Thyroid gland (tissue), 4 donors: ENCODE measurements at regions not wholly inside any gene's neighbourhood (a gene's known extent, or its start where the extent isn't known, plus 50 kb on each side); places are given as distances from the start of the nearest gene placed in this dataset.

Source experiments
- POLR2A ChIP-seq, 2 donors: fragments of 450-650 bp; IDR thresholded peaks; one replicate each; pipeline ENCODE4 v1.6.1; 2017; ENCODE audit warnings: antibody characterized with exemption in 2 of 2, mild to moderate bottlenecking in 2 of 2, moderate library complexity in 1 of 2
- TF ChIP-seq, protein P1 (sequence below), 6 experiments: fragments of 200-600 bp in 3 of 6; fragments of 450-650 bp in 3 of 6; sonication (generic) in 3 of 6; IDR thresholded peaks; one replicate each; pipeline ENCODE4 v1.5.1; 2016 to 2019; ENCODE audit warnings: antibody characterized with exemption in 6 of 6, mild to moderate bottlenecking in 2 of 6, inconsistent platforms in 1 of 6, moderate library complexity in 1 of 6

DNA sequence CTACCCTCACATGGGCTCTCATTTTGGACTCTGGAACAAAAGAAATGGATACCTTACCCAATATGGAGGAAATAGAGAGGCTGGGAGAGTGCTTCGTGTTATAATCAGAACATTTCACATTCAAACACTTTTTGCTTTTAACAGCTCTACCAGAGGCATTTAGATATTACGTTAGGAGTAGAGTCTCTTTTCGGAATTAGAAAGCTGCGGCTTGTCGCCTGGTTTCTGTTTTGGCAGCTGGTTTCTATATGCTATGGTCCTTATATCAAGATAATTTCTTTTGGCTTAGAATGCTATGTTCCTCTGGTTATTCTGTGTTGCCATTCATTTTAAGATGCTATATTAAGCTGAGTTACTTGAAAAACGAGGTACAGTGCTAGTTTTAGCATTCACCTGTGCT lies 392.8 kb upstream of the GALNT5 start:
- TF ChIP-seq, protein P1, sequence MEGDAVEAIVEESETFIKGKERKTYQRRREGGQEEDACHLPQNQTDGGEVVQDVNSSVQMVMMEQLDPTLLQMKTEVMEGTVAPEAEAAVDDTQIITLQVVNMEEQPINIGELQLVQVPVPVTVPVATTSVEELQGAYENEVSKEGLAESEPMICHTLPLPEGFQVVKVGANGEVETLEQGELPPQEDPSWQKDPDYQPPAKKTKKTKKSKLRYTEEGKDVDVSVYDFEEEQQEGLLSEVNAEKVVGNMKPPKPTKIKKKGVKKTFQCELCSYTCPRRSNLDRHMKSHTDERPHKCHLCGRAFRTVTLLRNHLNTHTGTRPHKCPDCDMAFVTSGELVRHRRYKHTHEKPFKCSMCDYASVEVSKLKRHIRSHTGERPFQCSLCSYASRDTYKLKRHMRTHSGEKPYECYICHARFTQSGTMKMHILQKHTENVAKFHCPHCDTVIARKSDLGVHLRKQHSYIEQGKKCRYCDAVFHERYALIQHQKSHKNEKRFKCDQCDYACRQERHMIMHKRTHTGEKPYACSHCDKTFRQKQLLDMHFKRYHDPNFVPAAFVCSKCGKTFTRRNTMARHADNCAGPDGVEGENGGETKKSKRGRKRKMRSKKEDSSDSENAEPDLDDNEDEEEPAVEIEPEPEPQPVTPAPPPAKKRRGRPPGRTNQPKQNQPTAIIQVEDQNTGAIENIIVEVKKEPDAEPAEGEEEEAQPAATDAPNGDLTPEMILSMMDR (IDR thresholded peaks at IDR 0.05) = no peak
- TF ChIP-seq POLR2A (IDR thresholded peaks at IDR 0.05) = no peak
